SJSA1 (cell line): ENCODE measurements at regions not wholly inside any gene's neighbourhood (a gene's known extent, or its start where the extent isn't known, plus 50 kb on each side); places are given as distances from the start of the nearest gene placed in this dataset.
"Not testable (repeated sequence)": the region's sequence is repeated elsewhere in the genome, so short reads cannot be mapped to it uniquely, and the experiment has no call there.

Experiments
- DNase-seq, 2 experiments: peaks; one replicate each; pipeline ENCODE4 v3.0.0-alpha.2; 2015 to 2020; ENCODE audit warnings: low spot score in 2 of 2, low read depth in 1 of 2
- H3K27ac ChIP-seq: fragments of 250-450 bp; sonication (Bioruptor Pico); 2 replicates; pipeline ENCODE4 v1.5.1; 2020; ENCODE audit warnings: mild to moderate bottlenecking, moderate library complexity
- H3K27me3 ChIP-seq: fragments of 250-450 bp; sonication (Bioruptor Pico); replicated peaks from 2 replicates; pipeline ENCODE4 v1.5.1; 2020; ENCODE audit warnings: mild to moderate bottlenecking, moderate library complexity
- H3K36me3 ChIP-seq: fragments of 250-450 bp; sonication (Bioruptor Pico); 2 replicates; pipeline ENCODE4 v1.5.1; 2020; ENCODE audit warnings: mild to moderate bottlenecking
- H3K4me1 ChIP-seq: fragments of 250-450 bp; sonication (Bioruptor Pico); replicated peaks from 2 replicates; pipeline ENCODE4 v1.6.1; 2021; ENCODE audit warnings: mild to moderate bottlenecking
- H3K4me3 ChIP-seq: fragments of 250-450 bp; sonication (Bioruptor Pico); 2 replicates; pipeline ENCODE4 v1.5.1; 2020; ENCODE audit warnings: mild to moderate bottlenecking
- H3K9me3 ChIP-seq: fragments of 250-450 bp; sonication (Bioruptor Pico); replicated peaks from 2 replicates; pipeline ENCODE4 v1.5.1; 2020; ENCODE audit warnings: mild to moderate bottlenecking

- H3K4me1 ChIP-seq = no peaks in the 10 kb centered on the region
- no peak overlapping the region for H3K27ac ChIP-seq
- no peak for DNase-seq
- no peaks in the 10 kb centered on the region for H3K9me3 ChIP-seq
- no peak overlapping the region for H3K4me3 ChIP-seq
- no peaks in the 10 kb centered on the region for H3K36me3 ChIP-seq
- no peaks in the 10 kb centered on the region for H3K27me3 ChIP-seq
These were observed 632.1 kb upstream of the AADAT start for GRCh38 chr4:170721812-170722373.

- H3K36me3 ChIP-seq = no peaks in the 10 kb centered on the region
- H3K4me3 ChIP-seq = no peak overlapping the region
- no peaks in the 10 kb centered on the region; the same call in 1 of the 2 replicates for H3K9me3 ChIP-seq
- no peaks in the 10 kb centered on the region for H3K4me1 ChIP-seq
- H3K27ac ChIP-seq = no peak overlapping the region
- DNase-seq = no peak
- no peaks in the 10 kb centered on the region for H3K27me3 ChIP-seq
These were observed 627.1 kb upstream of the AADAT start for GRCh38 chr4:170716868-170717267.

- DNase-seq = no peak
- Histone ChIP-seq H3K4me3 (no peak overlapping the region), H3K36me3 (no peaks in the 10 kb centered on the region), H3K27ac (no peak overlapping the region), H3K27me3 (no peaks in the 10 kb centered on the region), H3K9me3 (no peaks in the 10 kb centered on the region), H3K4me1 (no peaks in the 10 kb centered on the region)
These were observed 616.2 kb upstream of the AADAT start for GRCh38 chr4:170705907-170706306.

GRCh38 chr4:170700064-170700463 is 610.3 kb upstream of the AADAT start:
- no peak for DNase-seq
- Histone ChIP-seq H3K27me3 (no peaks in the 10 kb centered on the region), H3K36me3 (no peaks in the 10 kb centered on the region), H3K4me3 (no peak overlapping the region), H3K4me1 (no peaks in the 10 kb centered on the region), H3K9me3 (no peaks in the 10 kb centered on the region), H3K27ac (no peak overlapping the region)

- DNase-seq = no peak
- Histone ChIP-seq H3K27me3 (no peaks in the 10 kb centered on the region), H3K9me3 (no peaks in the 10 kb centered on the region), H3K36me3 (no peaks in the 10 kb centered on the region), H3K4me3 (no peak overlapping the region), H3K27ac (no peak overlapping the region), H3K4me1 (no peaks in the 10 kb centered on the region)
These were observed 608.6 kb upstream of the AADAT start for GRCh38 chr4:170698334-170698733.

GRCh38 chr4:170697845-170698244 is 608.1 kb upstream of the AADAT start:
- H3K27ac ChIP-seq = no peak overlapping the region
- DNase-seq = no peak
- H3K4me3 ChIP-seq = no peak overlapping the region
- no peaks in the 10 kb centered on the region for H3K4me1 ChIP-seq
- H3K27me3 ChIP-seq = no peaks in the 10 kb centered on the region
- H3K36me3 ChIP-seq = no peaks in the 10 kb centered on the region
- H3K9me3 ChIP-seq = no peaks in the 10 kb centered on the region

- Histone ChIP-seq H3K4me1 (no peaks in the 10 kb centered on the region), H3K36me3 (no peaks in the 10 kb centered on the region), H3K27me3 (no peaks in the 10 kb centered on the region), H3K4me3 (no peak overlapping the region), H3K27ac (no peak overlapping the region), H3K9me3 (no peaks in the 10 kb centered on the region)
- DNase-seq = no peak
These were observed 607.3 kb upstream of the AADAT start for GRCh38 chr4:170697045-170697444.

- no peak for DNase-seq
- no peaks in the 10 kb centered on the region for H3K36me3 ChIP-seq
- H3K4me3 ChIP-seq = no peak overlapping the region
- no peaks in the 10 kb centered on the region for H3K4me1 ChIP-seq
- H3K27ac ChIP-seq = no peak overlapping the region
- H3K27me3 ChIP-seq = no peaks in the 10 kb centered on the region
- H3K9me3 ChIP-seq = no peaks in the 10 kb centered on the region
These were observed 601.4 kb upstream of the AADAT start for GRCh38 chr4:170691168-170691567.

GRCh38 chr4:170687751-170688150 is 598.0 kb upstream of the AADAT start:
- Histone ChIP-seq H3K4me1 (no peaks in the 10 kb centered on the region), H3K9me3 (no peaks in the 10 kb centered on the region), H3K4me3 (no peak overlapping the region), H3K27me3 (no peaks in the 10 kb centered on the region), H3K27ac (no peak overlapping the region), H3K36me3 (no peaks in the 10 kb centered on the region)
- no peak for DNase-seq

- H3K4me3 ChIP-seq, DNase-seq, H3K4me1 ChIP-seq, H3K36me3 ChIP-seq, H3K27ac ChIP-seq, H3K27me3 ChIP-seq, H3K9me3 ChIP-seq: not testable (repeated sequence)
These were observed 595.9 kb upstream of the AADAT start for GRCh38 chr4:170685701-170686100.

GRCh38 chr4:170682558-170683294 is 593.0 kb upstream of the AADAT start:
- H3K9me3 ChIP-seq = no peaks in the 10 kb centered on the region
- no peak overlapping the region for H3K4me3 ChIP-seq
- H3K4me1 ChIP-seq = no peaks in the 10 kb centered on the region
- no peaks in the 10 kb centered on the region for H3K27me3 ChIP-seq
- no peak overlapping the region for H3K27ac ChIP-seq
- DNase-seq = no peak
- H3K36me3 ChIP-seq = no peaks in the 10 kb centered on the region

GRCh38 chr4:170682087-170682486 is 592.3 kb upstream of the AADAT start:
- not testable (repeated sequence) for DNase-seq, H3K27me3 ChIP-seq, H3K9me3 ChIP-seq, H3K4me3 ChIP-seq, H3K36me3 ChIP-seq, H3K4me1 ChIP-seq, H3K27ac ChIP-seq

GRCh38 chr4:170675568-170676262 is 586.0 kb upstream of the AADAT start:
- no peaks in the 10 kb centered on the region for H3K9me3 ChIP-seq
- H3K4me3 ChIP-seq = no peak overlapping the region
- H3K36me3 ChIP-seq = no peaks in the 10 kb centered on the region
- H3K27me3 ChIP-seq = no peaks in the 10 kb centered on the region
- DNase-seq = no peak
- no peaks in the 10 kb centered on the region for H3K4me1 ChIP-seq
- no peak overlapping the region for H3K27ac ChIP-seq

- no peaks in the 10 kb centered on the region for H3K36me3 ChIP-seq
- H3K9me3 ChIP-seq = no peaks in the 10 kb centered on the region
- no peaks in the 10 kb centered on the region for H3K27me3 ChIP-seq
- H3K4me1 ChIP-seq = no peaks in the 10 kb centered on the region
- DNase-seq = no peak
- no peak overlapping the region for H3K27ac ChIP-seq
- H3K4me3 ChIP-seq = no peak overlapping the region
These were observed 584.4 kb upstream of the AADAT start for GRCh38 chr4:170674176-170674575.
